Naive thymus-derived CD4-positive, alpha-beta T cell (primary cell): ENCODE measurements at regions not wholly inside any gene's neighbourhood (a gene's known extent, or its start where the extent isn't known, plus 50 kb on each side); places are given as distances from the start of the nearest gene placed in this dataset.
"Not testable (repeated sequence)": the region's sequence is repeated elsewhere in the genome, so short reads cannot be mapped to it uniquely, and the experiment has no call there.

Experiments used
- ATAC-seq: fragments of 150-1000 bp; cut with Tn5 transposase; 2 replicates; pipeline ENCODE4 v1.10.0; 2021; ENCODE audit warnings: mild to moderate bottlenecking, moderate library complexity
- CTCF ChIA-PET: fragments of 350-600 bp; sonication (Branson Sonifier 250); formaldehyde crosslinking; loops from one replicate; lab custom pipeline; 2021; ENCODE audit warnings: antibody characterized with exemption; lab: Charles Lee
- POLR2A ChIA-PET: fragments of 350-600 bp; sonication (Branson Sonifier 250); formaldehyde crosslinking; loops from one replicate; lab custom pipeline; 2021; ENCODE audit warnings: antibody characterized with exemption, inconsistent platforms; lab: Charles Lee
- DNase-seq, 9 donors: peaks; one replicate each; pipeline versions ENCODE4 v3.0.0 to v3.0.0-alpha.2; 2020 to 2022; ENCODE audit warnings: mixed read lengths in 1 of 9
- H3K27ac ChIP-seq: one replicate; pipeline ENCODE4 v1.7.0; 2013; ENCODE audit warnings: mild to moderate bottlenecking, low read depth, low read length, moderate library complexity
- H3K27me3 ChIP-seq, 2 donors: one replicate each; pipeline ENCODE4 v1.7.0; 2013; ENCODE audit warnings: low read length in 2 of 2, mild to moderate bottlenecking in 2 of 2, moderate library complexity in 2 of 2; ENCODE audit not compliant: control insufficient read depth in 2 of 2, insufficient read depth in 2 of 2
- H3K36me3 ChIP-seq, 3 experiments: 1 replicate in 2 of 3; 2 replicates in 1 of 3; pipeline ENCODE4 v1.7.0; 2013; ENCODE audit warnings: low read length in 3 of 3, mild to moderate bottlenecking in 3 of 3, moderate library complexity in 1 of 3; ENCODE audit not compliant: insufficient read depth in 3 of 3, control insufficient read depth in 2 of 3
- H3K4me1 ChIP-seq, 2 donors: one replicate each; pipeline ENCODE4 v1.7.0; 2013; ENCODE audit warnings: low read length in 2 of 2, mild to moderate bottlenecking in 2 of 2, moderate library complexity in 1 of 2; ENCODE audit not compliant: control insufficient read depth in 2 of 2, insufficient read depth in 2 of 2
- H3K4me3 ChIP-seq: 2 replicates; pipeline ENCODE4 v1.7.0; 2013; ENCODE audit warnings: mild to moderate bottlenecking, low read length
- H3K9me3 ChIP-seq, 3 experiments: 1 replicate in 2 of 3; 2 replicates in 1 of 3; pipeline ENCODE4 v1.7.0; 2013; ENCODE audit warnings: low read length in 3 of 3; ENCODE audit not compliant: control insufficient read depth in 2 of 3
- H3K27ac Mint-ChIP-seq, 9 donors: one replicate each; pipeline ENCODE4 v1.8.0; 2020 to 2022; ENCODE audit warnings: mixed read lengths in 9 of 9, mild to moderate bottlenecking in 8 of 9, moderate library complexity in 5 of 9, inconsistent platforms in 2 of 9
- H3K27me3 Mint-ChIP-seq, 5 donors: one replicate each; pipeline ENCODE4 v1.8.0; 2021 to 2022; ENCODE audit warnings: mixed read lengths in 5 of 5, mild to moderate bottlenecking in 1 of 5
- H3K36me3 Mint-ChIP-seq, 5 donors: one replicate each; pipeline ENCODE4 v1.8.0; 2020 to 2022; ENCODE audit warnings: mixed read lengths in 5 of 5, mild to moderate bottlenecking in 3 of 5, inconsistent platforms in 1 of 5
- H3K4me1 Mint-ChIP-seq, 7 donors: one replicate each; pipeline ENCODE4 v1.8.0; 2020 to 2022; ENCODE audit warnings: mixed read lengths in 7 of 7, mild to moderate bottlenecking in 3 of 7, inconsistent platforms in 1 of 7
- H3K4me3 Mint-ChIP-seq, 10 donors: one replicate each; pipeline ENCODE4 v1.8.0; 2020 to 2022; ENCODE audit warnings: mild to moderate bottlenecking in 10 of 10, mixed read lengths in 10 of 10, moderate library complexity in 6 of 10, inconsistent platforms in 2 of 10
- H3K9me3 Mint-ChIP-seq, 11 donors: one replicate each; pipeline ENCODE4 v1.8.0; 2020 to 2022; ENCODE audit warnings: mixed read lengths in 11 of 11, mild to moderate bottlenecking in 4 of 11, inconsistent platforms in 1 of 11, moderate library complexity in 1 of 11
- intact Hi-C, 2 donors: fragments of 100-400 bp; cut with micrococcal nuclease; formaldehyde crosslinking; loops; one replicate each; pipeline ENCODE4 v1.15.1; 2023

GRCh38 chrY:3060671-3061070, 125.5 kb downstream of the ZFY start:
- CTCF ChIA-PET, H3K27me3 Mint-ChIP-seq: not testable (repeated sequence)

GRCh38 chrY:3088149-3088548, 153.0 kb downstream of the ZFY start:
- H3K36me3 ChIP-seq, CTCF ChIA-PET, H3K36me3 Mint-ChIP-seq, H3K4me1 Mint-ChIP-seq, H3K4me1 ChIP-seq, H3K9me3 Mint-ChIP-seq, H3K4me3 Mint-ChIP-seq, H3K27ac ChIP-seq, H3K9me3 ChIP-seq, POLR2A ChIA-PET, H3K27me3 ChIP-seq, ATAC-seq, H3K27me3 Mint-ChIP-seq, DNase-seq, H3K4me3 ChIP-seq, intact Hi-C loops, H3K27ac Mint-ChIP-seq: not testable (repeated sequence)

More at GRCh38 chrY:3060671-3061070, 125.5 kb downstream of the ZFY start:
- H3K27ac ChIP-seq, H3K9me3 Mint-ChIP-seq, intact Hi-C loops, DNase-seq, H3K36me3 ChIP-seq, H3K4me1 Mint-ChIP-seq, H3K36me3 Mint-ChIP-seq, H3K4me1 ChIP-seq, H3K9me3 ChIP-seq, H3K27me3 ChIP-seq, H3K27ac Mint-ChIP-seq, H3K4me3 ChIP-seq, H3K4me3 Mint-ChIP-seq, POLR2A ChIA-PET, ATAC-seq: not testable (repeated sequence)

- H3K27me3 Mint-ChIP-seq, H3K27ac Mint-ChIP-seq, POLR2A ChIA-PET, H3K27ac ChIP-seq, H3K4me1 Mint-ChIP-seq, ATAC-seq, H3K4me3 ChIP-seq, H3K9me3 ChIP-seq, H3K36me3 Mint-ChIP-seq, intact Hi-C loops, H3K27me3 ChIP-seq, H3K4me3 Mint-ChIP-seq, H3K9me3 Mint-ChIP-seq, DNase-seq, CTCF ChIA-PET, H3K36me3 ChIP-seq, H3K4me1 ChIP-seq: not testable (repeated sequence)
These were observed 173.5 kb downstream of the ZFY start for GRCh38 chrY:3108674-3109073.

GRCh38 chrY:3120234-3120633, 185.1 kb downstream of the ZFY start:
- intact Hi-C loops, H3K4me3 Mint-ChIP-seq, H3K27me3 Mint-ChIP-seq, H3K9me3 ChIP-seq, DNase-seq, CTCF ChIA-PET, H3K4me3 ChIP-seq, H3K36me3 Mint-ChIP-seq, H3K27ac Mint-ChIP-seq, POLR2A ChIA-PET, H3K36me3 ChIP-seq, ATAC-seq, H3K27ac ChIP-seq, H3K27me3 ChIP-seq, H3K4me1 Mint-ChIP-seq, H3K9me3 Mint-ChIP-seq, H3K4me1 ChIP-seq: not testable (repeated sequence)

GRCh38 chrY:3120716-3121115, 185.5 kb downstream of the ZFY start:
- H3K4me3 ChIP-seq, H3K4me3 Mint-ChIP-seq, intact Hi-C loops, H3K4me1 ChIP-seq, H3K36me3 ChIP-seq, H3K27me3 Mint-ChIP-seq, CTCF ChIA-PET, H3K4me1 Mint-ChIP-seq, POLR2A ChIA-PET, H3K9me3 ChIP-seq, H3K9me3 Mint-ChIP-seq, H3K36me3 Mint-ChIP-seq, H3K27me3 ChIP-seq, H3K27ac Mint-ChIP-seq, DNase-seq, ATAC-seq, H3K27ac ChIP-seq: not testable (repeated sequence)

GRCh38 chrY:3123482-3123881, 188.3 kb downstream of the ZFY start:
- H3K9me3 Mint-ChIP-seq, H3K36me3 ChIP-seq, H3K27me3 Mint-ChIP-seq, DNase-seq, H3K9me3 ChIP-seq, ATAC-seq, POLR2A ChIA-PET, H3K4me3 Mint-ChIP-seq, H3K27ac Mint-ChIP-seq, CTCF ChIA-PET, H3K27me3 ChIP-seq, H3K4me1 ChIP-seq, H3K4me3 ChIP-seq, H3K4me1 Mint-ChIP-seq, H3K36me3 Mint-ChIP-seq, H3K27ac ChIP-seq, intact Hi-C loops: not testable (repeated sequence)

- H3K27me3 Mint-ChIP-seq, ATAC-seq, H3K4me3 Mint-ChIP-seq: not testable (repeated sequence)
These were observed 235.9 kb downstream of the ZFY start for GRCh38 chrY:3171074-3171473.

More at GRCh38 chrY:3171074-3171473, 235.9 kb downstream of the ZFY start:
- H3K27ac ChIP-seq, H3K9me3 ChIP-seq, H3K9me3 Mint-ChIP-seq, H3K27ac Mint-ChIP-seq, H3K4me1 Mint-ChIP-seq, H3K4me1 ChIP-seq, H3K36me3 ChIP-seq, DNase-seq, H3K36me3 Mint-ChIP-seq, H3K27me3 ChIP-seq, CTCF ChIA-PET, intact Hi-C loops, H3K4me3 ChIP-seq, POLR2A ChIA-PET: not testable (repeated sequence)
